ENCODE measurements at regions not wholly inside any gene's neighbourhood (a gene's known extent, or its start where the extent isn't known, plus 50 kb on each side); places are given as distances from the start of the nearest gene placed in this dataset.

- DNase-seq = no peak
Observed at GRCh38 chr5:73395256-73395655, 53.3 kb downstream of the FOXD1 start.

- DNase-seq = no peak
Observed at GRCh38 chr5:73394610-73395009, 54.0 kb downstream of the FOXD1 start.

- DNase-seq = no peak
Observed at GRCh38 chr5:73393611-73394489, 54.7 kb downstream of the FOXD1 start.

GRCh38 chr5:73392775-73393174, 55.8 kb downstream of the FOXD1 start:
- DNase-seq = no peak

- DNase-seq = no peak
Observed at GRCh38 chr5:73391441-73391881, 57.1 kb downstream of the FOXD1 start.

GRCh38 chr5:73390972-73391371, 57.6 kb downstream of the FOXD1 start:
- no peak for DNase-seq

- no peak for DNase-seq
Observed at GRCh38 chr5:73388740-73389139, 59.8 kb downstream of the FOXD1 start.

- no peak for DNase-seq
Observed at GRCh38 chr5:73388306-73388684, 60.3 kb downstream of the FOXD1 start.

- DNase-seq = peak in 3 of 5 experiments; percentile 41 to 93 (median 73)
Observed at GRCh38 chr5:73387601-73388305, 60.8 kb downstream of the FOXD1 start.

GRCh38 chr5:73387149-73387591, 61.4 kb downstream of the FOXD1 start:
- peak in 2 of 5 experiments; percentile 7 to 82 for DNase-seq

- no peak for DNase-seq
Observed at GRCh38 chr5:73384861-73385260, 63.7 kb downstream of the FOXD1 start.

- DNase-seq = no peak
Observed at GRCh38 chr5:73382401-73382740, 66.2 kb downstream of the FOXD1 start.

GRCh38 chr5:73381590-73382400, 66.8 kb downstream of the FOXD1 start:
- DNase-seq = no peak

- no peak for DNase-seq
Observed at GRCh38 chr5:73380710-73381589, 67.6 kb downstream of the FOXD1 start.

- DNase-seq = no peak
Observed at GRCh38 chr5:73380041-73380440, 68.5 kb downstream of the FOXD1 start.

- no peak for DNase-seq
Observed at GRCh38 chr5:73379435-73379834, 69.1 kb downstream of the FOXD1 start.

GRCh38 chr5:73378765-73379164, 69.8 kb downstream of the FOXD1 start:
- no peak for DNase-seq

GRCh38 chr5:73378070-73378469, 70.5 kb downstream of the FOXD1 start:
- DNase-seq = no peak

- DNase-seq = no peak
Observed at GRCh38 chr5:73376618-73377170, 71.9 kb downstream of the FOXD1 start.

GRCh38 chr5:73375949-73376348, 72.6 kb downstream of the FOXD1 start:
- no peak for DNase-seq

- DNase-seq = no peak
Observed at GRCh38 chr5:73375191-73375545, 73.4 kb downstream of the FOXD1 start.
